Right lobe of liver (tissue), 4 donors: ENCODE measurements at regions not wholly inside any gene's neighbourhood (a gene's known extent, or its start where the extent isn't known, plus 50 kb on each side); places are given as distances from the start of the nearest gene placed in this dataset.

Experiments
- CTCF ChIP-seq, 4 donors: fragments of 200-600 bp in 3 of 4; fragments of 450-650 bp in 1 of 4; IDR thresholded peaks; one replicate each; pipeline versions ENCODE4 v1.5.1 to v1.8.0; 2016 to 2022; ENCODE audit warnings: antibody characterized with exemption in 4 of 4, mild to moderate bottlenecking in 2 of 4
- POLR2A ChIP-seq: fragments of 450-650 bp; IDR thresholded peaks from one replicate; pipeline ENCODE4 v1.6.1; 2017; ENCODE audit warnings: antibody characterized with exemption, mild to moderate bottlenecking
- donor health status: DM: no; HTN: no; CAD: no.
- donor health status: DM: no; HTN: no; CAD: no.
- donor health status: DM: no; HTN: yes; CAD: no.

DNA sequence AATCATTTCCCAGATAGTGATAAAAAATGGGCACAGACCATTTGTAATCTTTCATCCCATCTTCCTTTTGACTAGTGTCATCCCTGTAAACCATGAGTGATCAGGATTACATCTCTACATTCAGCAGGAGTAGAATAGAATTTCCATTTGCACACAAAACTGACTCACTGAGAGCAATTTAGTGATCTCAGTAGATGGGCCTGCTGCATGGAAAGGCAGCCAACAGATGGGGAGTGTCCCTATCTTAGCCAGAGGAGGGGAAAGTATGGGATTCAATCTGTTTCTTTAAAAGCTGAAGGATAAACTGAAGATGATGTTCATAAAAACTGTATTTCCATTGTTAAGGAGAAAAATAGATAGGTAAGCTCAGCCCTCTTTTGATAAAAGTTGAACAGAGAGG is 441.7 kb downstream of the ZNF521 start:
- TF ChIP-seq POLR2A, result no peak
- no peak for TF ChIP-seq CTCF (IDR thresholded peaks at IDR 0.05)
